Ascending aorta (tissue), 2 donors: ENCODE measurements at regions not wholly inside any gene's neighbourhood (a gene's known extent, or its start where the extent isn't known, plus 50 kb on each side); places are given as distances from the start of the nearest gene placed in this dataset.

ENCODE experiments used
- DNase-seq, 2 donors: peaks; one replicate each; pipeline ENCODE4 v3.0.0-alpha.2; 2019; ENCODE audit warnings: low spot score in 2 of 2
- H3K27ac ChIP-seq, 2 donors: fragments of 200-600 bp; sonication (generic); one replicate each; pipeline ENCODE4 v1.5.1; 2016 to 2017; ENCODE audit warnings: mild to moderate bottlenecking in 1 of 2
- H3K27me3 ChIP-seq: fragments of 200-600 bp; sonication (generic); one replicate; pipeline ENCODE4 v1.5.1; 2017
- H3K36me3 ChIP-seq, 2 donors: fragments of 200-600 bp; sonication (generic); one replicate each; pipeline ENCODE4 v1.5.1; 2016
- H3K4me1 ChIP-seq, 2 donors: fragments of 200-600 bp; sonication (generic); one replicate each; pipeline ENCODE4 v1.5.1; 2016 to 2017; ENCODE audit warnings: mild to moderate bottlenecking in 1 of 2
- H3K4me3 ChIP-seq, 2 donors: fragments of 200-600 bp; sonication (generic); one replicate each; pipeline ENCODE4 v1.5.1; 2016 to 2017; ENCODE audit warnings: mild to moderate bottlenecking in 1 of 2
- H3K9me3 ChIP-seq, 2 donors: fragments of 200-600 bp; sonication (generic); one replicate each; pipeline ENCODE4 v1.5.1; 2016
- intact Hi-C: fragments of 100-400 bp; cut with DNase I; formaldehyde crosslinking; loops from one replicate; pipeline ENCODE4 v1.15.1; 2023
- TF ChIP-seq, protein P1 (sequence below), 3 experiments: fragments of 200-600 bp in 2 of 3; fragments of 450-650 bp in 1 of 3; sonication (generic) in 2 of 3; IDR thresholded peaks; one replicate each; pipeline ENCODE4 v1.5.1; 2016 to 2019; ENCODE audit warnings: antibody characterized with exemption in 3 of 3, mild to moderate bottlenecking in 1 of 3, moderate library complexity in 1 of 3

DNA sequence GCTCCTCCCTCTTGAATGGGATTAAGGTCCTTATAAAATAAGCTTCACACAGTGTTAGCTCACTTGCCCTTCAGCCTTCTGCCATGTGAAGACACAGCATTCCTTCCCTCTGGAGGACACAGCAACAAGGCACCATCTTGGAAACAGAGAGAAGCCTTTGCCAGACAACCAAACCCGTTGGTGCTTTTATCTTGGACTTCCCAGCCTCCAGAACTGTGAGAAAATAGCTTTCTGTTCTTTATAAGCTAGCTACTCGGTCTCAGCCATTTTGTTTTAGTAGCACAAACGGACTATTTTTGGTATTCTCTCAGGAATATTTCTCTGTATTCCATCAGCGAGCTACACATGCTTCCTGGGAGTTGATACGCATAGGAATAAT is 58.6 kb upstream of the IRF2BP2 start:
- H3K36me3 ChIP-seq, result no peaks in the 10 kb centered on the region
- DNase-seq, result no peak
- intact Hi-C loops, result no loop called here
- H3K4me1 ChIP-seq, result no peaks in the 10 kb centered on the region
- H3K27me3 ChIP-seq, result no peaks in the 10 kb centered on the region
- H3K27ac ChIP-seq, result no peak overlapping the region
- H3K9me3 ChIP-seq, result no peaks in the 10 kb centered on the region
- no peak overlapping the region for H3K4me3 ChIP-seq
- TF ChIP-seq, protein P1, sequence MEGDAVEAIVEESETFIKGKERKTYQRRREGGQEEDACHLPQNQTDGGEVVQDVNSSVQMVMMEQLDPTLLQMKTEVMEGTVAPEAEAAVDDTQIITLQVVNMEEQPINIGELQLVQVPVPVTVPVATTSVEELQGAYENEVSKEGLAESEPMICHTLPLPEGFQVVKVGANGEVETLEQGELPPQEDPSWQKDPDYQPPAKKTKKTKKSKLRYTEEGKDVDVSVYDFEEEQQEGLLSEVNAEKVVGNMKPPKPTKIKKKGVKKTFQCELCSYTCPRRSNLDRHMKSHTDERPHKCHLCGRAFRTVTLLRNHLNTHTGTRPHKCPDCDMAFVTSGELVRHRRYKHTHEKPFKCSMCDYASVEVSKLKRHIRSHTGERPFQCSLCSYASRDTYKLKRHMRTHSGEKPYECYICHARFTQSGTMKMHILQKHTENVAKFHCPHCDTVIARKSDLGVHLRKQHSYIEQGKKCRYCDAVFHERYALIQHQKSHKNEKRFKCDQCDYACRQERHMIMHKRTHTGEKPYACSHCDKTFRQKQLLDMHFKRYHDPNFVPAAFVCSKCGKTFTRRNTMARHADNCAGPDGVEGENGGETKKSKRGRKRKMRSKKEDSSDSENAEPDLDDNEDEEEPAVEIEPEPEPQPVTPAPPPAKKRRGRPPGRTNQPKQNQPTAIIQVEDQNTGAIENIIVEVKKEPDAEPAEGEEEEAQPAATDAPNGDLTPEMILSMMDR (IDR thresholded peaks at IDR 0.05), result no peak

DNA sequence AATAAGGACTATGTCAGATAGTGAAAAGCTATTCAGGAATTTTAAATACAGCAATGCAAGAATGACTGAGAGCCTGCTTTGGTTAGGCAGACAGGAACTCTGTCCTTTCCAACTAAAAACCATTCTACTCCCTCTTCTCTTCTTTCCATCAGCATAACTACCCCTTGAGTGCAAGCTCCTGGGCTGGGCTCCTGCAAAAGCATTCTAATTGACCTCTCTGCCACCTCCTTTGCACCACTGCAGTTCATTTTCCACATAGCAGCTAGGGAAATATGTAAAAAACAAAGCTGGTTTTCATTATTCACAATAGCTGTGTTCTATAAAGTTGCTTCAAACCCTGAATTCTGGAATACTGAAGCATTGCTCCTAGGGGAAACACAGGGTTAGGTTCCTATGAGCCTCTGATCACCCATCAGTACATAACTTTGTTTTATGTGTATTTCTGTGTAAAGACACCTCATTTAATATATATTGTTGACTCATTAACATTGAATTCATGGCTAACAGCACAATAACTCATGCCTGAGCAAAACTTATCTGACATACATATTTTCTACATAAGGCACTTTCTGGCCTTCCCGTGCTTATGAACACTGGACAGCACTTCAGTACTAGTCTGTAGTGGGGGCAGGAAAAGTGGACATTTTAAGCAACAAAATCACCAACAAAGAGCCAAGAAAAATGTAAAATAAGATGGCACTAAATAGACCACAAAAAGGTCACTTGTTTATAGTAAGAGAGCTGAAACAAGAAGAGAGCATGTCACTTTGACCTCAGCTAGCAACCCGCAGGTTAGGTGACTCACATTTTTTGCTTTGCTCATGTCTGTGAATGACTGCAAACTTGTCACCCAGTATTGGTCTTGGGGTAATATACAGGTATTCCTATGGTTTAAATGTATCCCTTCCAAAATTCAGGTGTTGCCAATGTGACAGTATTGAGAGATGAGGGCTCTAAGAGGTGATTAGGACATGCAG is 57.9 kb upstream of the IRF2BP2 start:
- Histone ChIP-seq H3K27me3 (no peaks in the 10 kb centered on the region), H3K4me1 (no peaks in the 10 kb centered on the region), H3K27ac (no peak overlapping the region), H3K4me3 (no peak overlapping the region), H3K36me3 (no peaks in the 10 kb centered on the region), H3K9me3 (no peaks in the 10 kb centered on the region)
- TF ChIP-seq, protein P1 (IDR thresholded peaks at IDR 0.05), result no peak
- DNase-seq, result no peak
- intact Hi-C loops, result no loop called here

DNA sequence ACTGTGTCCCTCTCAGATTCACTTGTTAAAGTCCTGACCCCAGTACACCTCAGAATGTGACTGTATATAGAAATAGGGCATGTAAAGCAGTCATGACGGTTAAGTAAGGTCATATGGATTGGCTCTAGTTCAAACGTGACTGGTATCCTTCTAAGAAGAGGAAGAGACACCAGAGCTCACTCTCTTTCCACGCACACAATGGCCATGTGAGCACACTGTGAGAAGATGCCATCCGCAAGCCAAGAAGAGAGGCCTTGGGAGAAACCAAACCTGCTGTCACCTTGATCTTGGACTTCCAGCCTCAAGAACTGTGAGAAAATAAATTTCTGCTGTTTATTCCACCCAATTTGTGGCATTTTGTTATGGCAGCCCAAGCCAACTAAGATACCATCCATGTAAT is 56.8 kb upstream of the IRF2BP2 start:
- no peak for DNase-seq
- intact Hi-C loops, result no loop called here
- Histone ChIP-seq H3K4me1 (no peaks in the 10 kb centered on the region), H3K9me3 (no peaks in the 10 kb centered on the region), H3K27ac (no peak overlapping the region), H3K27me3 (no peaks in the 10 kb centered on the region), H3K4me3 (no peak overlapping the region), H3K36me3 (no peaks in the 10 kb centered on the region)
- TF ChIP-seq, protein P1 (IDR thresholded peaks at IDR 0.05), result no peak

DNA sequence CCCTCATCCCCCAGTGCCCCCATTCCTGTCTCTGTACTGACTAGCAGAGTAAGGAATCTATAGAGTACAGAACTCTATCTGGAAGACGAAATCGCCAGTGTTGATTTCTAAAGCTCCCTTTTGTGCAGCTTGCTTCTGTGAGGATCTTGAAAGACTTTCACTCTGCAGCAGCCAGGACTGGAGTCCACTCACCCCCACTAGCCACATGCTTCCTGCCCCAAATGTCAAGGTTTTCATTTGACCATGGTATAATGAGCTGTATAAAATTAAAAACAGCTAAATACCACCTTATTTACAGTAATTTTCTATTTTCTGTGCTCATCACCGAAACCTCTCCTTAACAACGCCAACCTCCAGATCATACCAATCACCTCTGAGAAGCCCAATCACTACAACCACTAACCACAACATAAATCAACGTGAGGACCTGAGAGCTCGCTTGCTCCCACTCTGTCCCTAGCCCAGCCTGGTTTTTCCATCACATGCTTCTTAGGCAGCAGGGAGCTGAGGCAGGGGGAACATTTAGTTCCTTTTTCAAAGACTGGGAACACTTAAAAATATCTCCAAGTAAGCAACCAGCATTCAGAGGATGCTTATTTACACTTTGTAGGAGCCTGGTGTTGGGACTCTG is 56.1 kb upstream of the IRF2BP2 start:
- no peaks in the 10 kb centered on the region for H3K27me3 ChIP-seq
- H3K27ac ChIP-seq, result no peak overlapping the region
- H3K4me3 ChIP-seq, result no peak overlapping the region
- TF ChIP-seq, protein P1 (IDR thresholded peaks at IDR 0.05), result no peak
- no peak for DNase-seq
- H3K4me1 ChIP-seq, result no peaks in the 10 kb centered on the region
- H3K9me3 ChIP-seq, result no peaks in the 10 kb centered on the region
- intact Hi-C loops, result no loop called here
- no peaks in the 10 kb centered on the region for H3K36me3 ChIP-seq

DNA sequence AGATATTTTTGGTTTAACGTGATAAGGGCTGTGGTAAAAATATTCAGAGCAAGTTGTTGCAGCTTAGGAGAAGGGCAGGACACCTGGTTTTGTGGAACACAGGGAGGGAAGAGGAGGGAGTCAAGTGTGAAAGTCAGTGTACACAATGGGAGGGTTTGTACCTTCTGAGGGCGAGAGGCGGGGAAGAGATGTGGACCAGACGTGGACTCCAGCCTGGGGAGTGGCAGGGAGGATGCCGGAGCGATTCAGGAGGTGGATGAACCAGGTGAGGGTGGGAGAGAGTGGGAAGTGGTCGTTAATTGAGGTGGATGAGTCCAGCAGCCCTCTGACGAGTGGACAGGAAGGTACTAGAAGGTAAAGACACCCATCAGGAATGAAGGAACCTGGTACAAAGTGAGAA is 52.2 kb upstream of the IRF2BP2 start:
- no peaks in the 10 kb centered on the region for H3K27me3 ChIP-seq
- DNase-seq, result no peak
- no peak overlapping the region for H3K4me3 ChIP-seq
- TF ChIP-seq, protein P1 (IDR thresholded peaks at IDR 0.05), result no peak
- H3K4me1 ChIP-seq, result peaks cover 0 to 4% of the 10 kb centered on the region in 2 donors
- H3K9me3 ChIP-seq, result no peaks in the 10 kb centered on the region
- H3K36me3 ChIP-seq, result no peaks in the 10 kb centered on the region
- H3K27ac ChIP-seq, result no peak overlapping the region
- intact Hi-C loops, result no loop called here
